ENCODE measurements at regions not wholly inside any gene's neighbourhood (a gene's known extent, or its start where the extent isn't known, plus 50 kb on each side); places are given as distances from the start of the nearest gene placed in this dataset.

- TF ChIP-seq RFX5 (IDR thresholded peaks at IDR 0.05; ENCODE audit: low read length) (peak; percentile 83; the same call in 1 of the 2 replicates), RCOR1 (IDR thresholded peaks at IDR 0.05; ENCODE audit: low read length) (no peak), RAD21 (IDR thresholded peaks at IDR 0.05; ENCODE audit: low read length) (peak; percentile 33), FOXJ3 (CRISPR knock-in tag; IDR thresholded peaks at IDR 0.05) (0 out of 2 replicates have a peak, but pooled peaks have one; percentile 26), TAF1 (IDR thresholded peaks at IDR 0.05; ENCODE audit: borderline replicate concordance, low read depth, low read length) (no peak)
- H3K4me2 ChIP-seq, result no peak overlapping the region
- H3K4me3 ChIP-seq (ENCODE audit: low read depth in 2 of 2, low read length in 1 of 2), result no peak overlapping the region
- ChIA-PET CTCF (interaction anchor here (1.9 kb wide), 1 partner anchor 442 kb away, joined by 6 read pairs; no protein-coding TSS in a partner anchor), POLR2A (interaction anchor here (1.6 kb wide), 1 partner anchor 127 kb away, joined by 3 read pairs; no protein-coding TSS in a partner anchor)
- no peak overlapping the region for H2AFZ ChIP-seq (ENCODE audit: low read depth)
- no peaks in the 10 kb centered on the region for H4K20me1 ChIP-seq (ENCODE audit: insufficient read depth)
- H3K9ac ChIP-seq, result no peak overlapping the region
- no peaks in the 10 kb centered on the region for H3K36me3 ChIP-seq (replicated peaks in 1 of 2; ENCODE audit: control insufficient read depth in 1 of 2, insufficient read depth in 2 of 2, low read length in 1 of 2)
- H3K4me1 ChIP-seq (ENCODE audit: control insufficient read depth in 1 of 2, insufficient read depth in 2 of 2, low read depth in 1 of 2, low read length in 1 of 2), result peaks cover 0 to 34% of the 10 kb centered on the region in 2 experiments; a peak in 2 of 4 replicates
- no peaks in the 10 kb centered on the region for H3K79me2 ChIP-seq (ENCODE audit: insufficient read depth)
- H3K27me3 ChIP-seq (ENCODE audit: insufficient read depth), result no peaks in the 10 kb centered on the region
- no peaks in the 10 kb centered on the region for H3K9me3 ChIP-seq
- peaks cover 3% of the 10 kb centered on the region for H3F3A ChIP-seq (replicated peaks; ENCODE audit: insufficient read depth)
- 68% methylated on average over 2 of the region's 2 CpGs for WGBS (ENCODE audit: low lambda C conversion rate)
- H3K9me2 ChIP-seq, result no peaks in the 10 kb centered on the region
- peak; percentile 18 for DNase-seq
- peak overlapping the region in 1 of 2 experiments; percentile 99; a peak in 2 of 4 replicates for H3K27ac ChIP-seq (ENCODE audit: low read depth in 2 of 2, low read length in 1 of 2)
Measured at GRCh38 chr10:58972576-58973234, 203.7 kb upstream of the PHYHIPL start.

- POLR2A ChIA-PET, result no interaction called here
- Histone ChIP-seq H3K36me3 (replicated peaks in 1 of 2; ENCODE audit: control insufficient read depth in 1 of 2, insufficient read depth in 2 of 2, low read length in 1 of 2) (no peaks in the 10 kb centered on the region), H3K9me3 (no peaks in the 10 kb centered on the region), H3F3A (replicated peaks; ENCODE audit: insufficient read depth) (peaks cover 3% of the 10 kb centered on the region), H3K79me2 (ENCODE audit: insufficient read depth) (no peaks in the 10 kb centered on the region), H3K4me1 (ENCODE audit: control insufficient read depth in 1 of 2, insufficient read depth in 2 of 2, low read depth in 1 of 2, low read length in 1 of 2) (peaks cover 0 to 29% of the 10 kb centered on the region in 2 experiments; a peak in 2 of 4 replicates), H3K9me2 (no peaks in the 10 kb centered on the region), H3K4me3 (ENCODE audit: low read depth in 2 of 2, low read length in 1 of 2) (no peak overlapping the region), H3K9ac (no peak overlapping the region), H4K20me1 (ENCODE audit: insufficient read depth) (no peaks in the 10 kb centered on the region), H3K27ac (ENCODE audit: low read depth in 2 of 2, low read length in 1 of 2) (peak overlapping the region in 1 of 2 experiments; percentile 99; a peak in 2 of 4 replicates), H3K27me3 (ENCODE audit: insufficient read depth) (no peaks in the 10 kb centered on the region), H3K4me2 (no peak overlapping the region), H2AFZ (ENCODE audit: low read depth) (no peak overlapping the region)
- CTCF ChIA-PET, result no interaction called here
- WGBS (ENCODE audit: low lambda C conversion rate), result 38% methylated on average over 2 of the region's 2 CpGs
- no peak for DNase-seq
- TF ChIP-seq GATA2 (CRISPR knock-in tag; IDR thresholded peaks at IDR 0.05) (no peak), USF1 (IDR thresholded peaks at IDR 0.05; ENCODE audit: borderline replicate concordance, low read depth) (no peak), FOXM1 (IDR thresholded peaks at IDR 0.05; ENCODE audit: low read depth) (no peak), RAD21 (IDR thresholded peaks at IDR 0.05; ENCODE audit: low read length) (no peak), CHD2 (IDR thresholded peaks at IDR 0.05; ENCODE audit: low read length, partially characterized antibody) (no peak), RFX5 (IDR thresholded peaks at IDR 0.05; ENCODE audit: low read length) (no peak), MEF2A (IDR thresholded peaks at IDR 0.05; ENCODE audit: borderline replicate concordance, low read depth) (no peak), JUND (IDR thresholded peaks at IDR 0.05) (no peak), IRF3 (IDR thresholded peaks at IDR 0.05; ENCODE audit: low read depth, low read length) (no peak), ZBTB33 (IDR thresholded peaks at IDR 0.05; ENCODE audit: borderline replicate concordance, low read depth) (no peak), EP300 (IDR thresholded peaks at IDR 0.05; ENCODE audit: borderline replicate concordance in 1 of 2, low read depth in 1 of 2, low read length in 1 of 2) (no peak)
Measured at GRCh38 chr10:58973235-58973595, 203.2 kb upstream of the PHYHIPL start.
